ENCODE measurements at regions not wholly inside any gene's neighbourhood (a gene's known extent, or its start where the extent isn't known, plus 50 kb on each side); places are given as distances from the start of the nearest gene placed in this dataset.

DNA sequence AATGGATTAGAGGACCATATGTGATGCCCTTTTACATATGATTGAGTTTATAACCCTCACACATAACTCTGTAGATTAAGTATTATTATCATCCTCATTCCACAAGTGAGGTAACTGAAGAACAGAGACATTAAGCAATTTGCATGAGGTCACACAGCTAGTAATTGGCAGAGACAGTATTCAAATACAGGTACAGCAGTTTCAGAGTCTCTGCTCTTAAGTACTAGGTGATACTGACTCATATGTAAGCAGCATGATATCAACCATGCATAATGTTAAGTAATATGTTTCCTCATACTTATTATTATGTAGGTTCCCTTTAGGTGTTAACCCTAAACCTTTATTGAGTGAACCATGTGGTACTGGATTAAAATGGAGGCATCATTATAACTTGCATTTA, 1562.4 kb upstream of the RAG2 start:
- no peak overlapping the region for H3K4me3 ChIP-seq (ENCODE audit: low read depth, low read length)
- TF ChIP-seq, protein P1, sequence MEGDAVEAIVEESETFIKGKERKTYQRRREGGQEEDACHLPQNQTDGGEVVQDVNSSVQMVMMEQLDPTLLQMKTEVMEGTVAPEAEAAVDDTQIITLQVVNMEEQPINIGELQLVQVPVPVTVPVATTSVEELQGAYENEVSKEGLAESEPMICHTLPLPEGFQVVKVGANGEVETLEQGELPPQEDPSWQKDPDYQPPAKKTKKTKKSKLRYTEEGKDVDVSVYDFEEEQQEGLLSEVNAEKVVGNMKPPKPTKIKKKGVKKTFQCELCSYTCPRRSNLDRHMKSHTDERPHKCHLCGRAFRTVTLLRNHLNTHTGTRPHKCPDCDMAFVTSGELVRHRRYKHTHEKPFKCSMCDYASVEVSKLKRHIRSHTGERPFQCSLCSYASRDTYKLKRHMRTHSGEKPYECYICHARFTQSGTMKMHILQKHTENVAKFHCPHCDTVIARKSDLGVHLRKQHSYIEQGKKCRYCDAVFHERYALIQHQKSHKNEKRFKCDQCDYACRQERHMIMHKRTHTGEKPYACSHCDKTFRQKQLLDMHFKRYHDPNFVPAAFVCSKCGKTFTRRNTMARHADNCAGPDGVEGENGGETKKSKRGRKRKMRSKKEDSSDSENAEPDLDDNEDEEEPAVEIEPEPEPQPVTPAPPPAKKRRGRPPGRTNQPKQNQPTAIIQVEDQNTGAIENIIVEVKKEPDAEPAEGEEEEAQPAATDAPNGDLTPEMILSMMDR (IDR thresholded peaks at IDR 0.05; ENCODE audit: low read depth, low read length) = no peak

DNA sequence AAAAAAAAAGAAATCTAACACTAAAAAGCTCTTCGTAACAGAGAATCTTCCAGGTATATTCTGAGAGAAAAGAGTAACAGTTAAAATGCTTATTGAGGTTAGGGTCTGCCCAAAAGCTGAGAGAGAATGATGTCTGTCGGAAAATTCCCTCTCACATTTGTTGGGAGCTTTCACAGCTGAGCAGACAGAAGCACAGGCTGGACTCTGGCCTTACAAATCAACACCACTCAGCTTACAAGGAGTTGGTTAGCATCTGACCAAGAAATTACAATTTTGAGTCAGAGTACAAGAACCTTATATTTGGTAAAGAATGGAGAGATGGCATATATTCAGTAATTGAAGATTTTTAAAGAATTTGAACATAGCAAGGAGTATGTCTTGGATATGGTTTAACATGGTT, 1561.0 kb upstream of the RAG2 start:
- TF ChIP-seq, protein P1 (IDR thresholded peaks at IDR 0.05; ENCODE audit: low read depth, low read length) = no peak

DNA sequence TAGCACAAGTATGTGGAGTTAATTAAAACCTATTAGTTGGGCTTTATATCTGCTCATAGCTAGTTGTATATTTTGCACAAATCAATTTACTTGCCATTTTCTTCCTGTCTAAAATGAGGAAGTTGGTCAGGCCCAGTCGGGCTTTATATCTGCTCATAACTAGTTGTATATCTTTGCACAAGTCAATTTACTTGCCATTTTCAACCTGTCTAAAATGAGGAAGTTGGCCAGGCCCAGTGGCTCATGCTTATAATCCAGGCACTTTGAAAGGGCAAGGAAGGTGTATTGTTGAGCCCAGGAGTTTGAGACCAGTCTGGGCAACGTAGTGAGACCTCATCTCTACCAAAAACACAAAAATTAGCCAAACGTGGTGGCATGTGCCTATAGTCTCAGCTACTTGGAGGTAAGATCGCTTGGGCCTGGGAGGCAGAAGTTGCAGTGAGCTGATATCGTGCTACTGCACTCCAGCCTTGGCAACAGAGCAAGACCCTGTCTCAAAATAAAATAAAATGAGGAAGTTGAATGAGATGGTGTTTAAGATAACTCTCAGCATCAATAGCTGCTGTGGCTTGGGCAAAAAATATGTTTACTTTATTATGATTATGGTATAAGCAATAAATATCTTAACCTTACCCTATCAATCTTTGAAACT, 1558.6 kb upstream of the RAG2 start:
- no peak overlapping the region for H3K4me3 ChIP-seq (ENCODE audit: low read depth, low read length)

More for the DNA sequence above, 1561.0 kb upstream of the RAG2 start:
- H3K4me3 ChIP-seq (ENCODE audit: low read depth, low read length) = no peak overlapping the region

DNA sequence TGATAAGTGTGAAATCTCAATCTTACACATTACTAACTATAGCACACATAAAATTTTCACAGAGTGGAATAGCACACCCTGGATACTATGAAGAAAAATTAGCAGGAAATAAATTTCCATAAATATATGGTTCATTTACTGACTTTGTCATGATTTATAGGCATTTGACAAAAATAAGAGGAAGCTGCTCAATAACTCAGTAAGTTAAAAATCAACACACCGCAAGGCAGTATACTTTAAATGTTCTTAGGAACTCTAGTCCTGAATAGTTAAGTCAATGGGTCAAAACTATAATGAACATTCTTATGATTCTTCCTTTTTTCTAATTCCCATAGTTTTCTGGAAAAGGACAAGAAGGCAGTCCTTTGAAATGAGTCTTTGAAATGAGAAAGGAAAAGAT, 1557.8 kb upstream of the RAG2 start:
- TF ChIP-seq, protein P1 (IDR thresholded peaks at IDR 0.05; ENCODE audit: low read depth, low read length) = no peak
- no peak overlapping the region for H3K4me3 ChIP-seq (ENCODE audit: low read depth, low read length)

More for the DNA sequence above, 1558.6 kb upstream of the RAG2 start:
- TF ChIP-seq, protein P1 (IDR thresholded peaks at IDR 0.05; ENCODE audit: low read depth, low read length) = no peak

DNA sequence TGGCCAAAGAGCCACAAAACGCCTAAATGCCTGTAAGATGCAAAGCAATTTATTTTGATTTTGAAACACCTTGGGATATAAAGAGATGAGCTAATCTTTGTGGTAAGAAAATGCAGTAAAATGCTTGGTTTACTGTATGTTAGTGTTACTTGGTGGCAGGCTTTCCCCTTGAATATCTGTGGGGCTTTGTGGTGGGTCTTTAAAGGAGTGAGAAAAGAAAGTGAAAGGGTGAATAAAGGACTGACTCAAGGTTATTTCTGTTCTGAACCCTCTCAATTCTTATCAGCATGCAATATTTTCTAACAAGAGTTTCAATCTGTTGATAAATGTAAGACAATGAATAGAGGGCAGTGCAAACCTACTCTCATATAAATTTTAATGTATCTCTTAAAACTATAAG, 1555.9 kb upstream of the RAG2 start:
- no peak overlapping the region for H3K4me3 ChIP-seq (ENCODE audit: low read depth, low read length)
- TF ChIP-seq, protein P1 (IDR thresholded peaks at IDR 0.05; ENCODE audit: low read depth, low read length) = no peak

DNA sequence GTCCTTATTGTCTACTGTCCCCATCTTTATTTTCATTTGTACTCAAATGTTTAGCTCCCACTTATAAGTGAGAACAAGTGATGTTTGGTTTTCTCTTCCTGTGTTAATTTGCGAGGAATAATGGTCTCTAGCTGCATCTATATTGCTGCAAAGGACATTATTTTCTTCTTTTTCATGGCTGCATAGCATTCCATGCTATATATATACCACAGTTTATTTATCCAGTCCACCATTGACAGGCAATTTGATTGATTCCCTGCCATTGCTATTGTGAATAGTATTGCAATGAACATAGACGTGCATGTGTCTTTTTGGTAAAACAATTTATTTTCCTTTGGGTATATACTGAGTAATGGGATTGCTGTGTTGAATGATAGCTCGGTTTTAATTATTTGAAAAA, 1545.8 kb upstream of the RAG2 start:
- TF ChIP-seq, protein P1 (IDR thresholded peaks at IDR 0.05; ENCODE audit: low read depth, low read length) = no peak
- H3K4me3 ChIP-seq (ENCODE audit: low read depth, low read length) = no peak overlapping the region

DNA sequence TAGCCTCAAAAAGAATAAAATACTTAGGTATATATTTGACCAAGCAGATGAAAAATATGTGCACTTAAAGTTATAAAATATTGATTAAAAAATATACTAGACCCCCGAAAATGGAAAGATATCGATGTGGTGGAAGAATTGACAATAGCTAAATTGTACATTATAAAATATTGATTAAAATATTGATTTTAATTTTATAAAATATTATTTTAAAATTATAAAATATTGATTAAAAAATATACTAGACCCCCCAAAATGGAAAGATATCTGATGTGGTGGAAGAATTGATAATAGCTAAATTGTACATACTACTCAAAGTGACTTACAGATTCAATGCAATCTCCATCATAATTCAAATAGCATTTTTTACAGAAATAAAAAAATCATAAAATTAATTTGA, 1540.9 kb upstream of the RAG2 start:
- H3K4me3 ChIP-seq (ENCODE audit: low read depth, low read length) = no peak overlapping the region
- TF ChIP-seq, protein P1 (IDR thresholded peaks at IDR 0.05; ENCODE audit: low read depth, low read length) = no peak

Data from WI38 (cell line).